Endothelial cell (in vitro differentiated cells): ENCODE measurements at regions not wholly inside any gene's neighbourhood (a gene's known extent, or its start where the extent isn't known, plus 50 kb on each side); places are given as distances from the start of the nearest gene placed in this dataset.

Experiments
- DNase-seq: peaks from one replicate; pipeline ENCODE4 v3.0.0; 2021; ENCODE audit warnings: low spot score
- H3K27ac Mint-ChIP-seq: one replicate; pipeline ENCODE4 v1.8.0; 2021; ENCODE audit warnings: mixed read lengths, inconsistent platforms; ENCODE audit not compliant: unreplicated experiment
- H3K27me3 Mint-ChIP-seq: one replicate; pipeline ENCODE4 v1.8.0; 2021; ENCODE audit warnings: mild to moderate bottlenecking, moderate library complexity, mixed read lengths, inconsistent platforms; ENCODE audit not compliant: unreplicated experiment
- H3K36me3 Mint-ChIP-seq: one replicate; pipeline ENCODE4 v1.8.0; 2021; ENCODE audit warnings: mild to moderate bottlenecking, low read depth, mixed read lengths, inconsistent platforms; ENCODE audit not compliant: unreplicated experiment
- H3K4me1 Mint-ChIP-seq: one replicate; pipeline ENCODE4 v1.8.0; 2021; ENCODE audit warnings: mild to moderate bottlenecking, mixed read lengths, inconsistent platforms; ENCODE audit not compliant: unreplicated experiment
- H3K4me3 Mint-ChIP-seq: one replicate; pipeline ENCODE4 v1.8.0; 2021; ENCODE audit warnings: mild to moderate bottlenecking, mixed read lengths, inconsistent platforms; ENCODE audit not compliant: unreplicated experiment
- H3K9me3 Mint-ChIP-seq: one replicate; pipeline ENCODE4 v1.8.0; 2021; ENCODE audit warnings: mixed read lengths, inconsistent platforms; ENCODE audit not compliant: unreplicated experiment
- TF ChIP-seq, protein P1 (sequence below): fragments of 200-600 bp; sonication (generic); IDR thresholded peaks from one replicate; pipeline ENCODE4 v1.5.0; 2021; ENCODE audit warnings: antibody characterized with exemption; ENCODE audit not compliant: unreplicated experiment

DNA sequence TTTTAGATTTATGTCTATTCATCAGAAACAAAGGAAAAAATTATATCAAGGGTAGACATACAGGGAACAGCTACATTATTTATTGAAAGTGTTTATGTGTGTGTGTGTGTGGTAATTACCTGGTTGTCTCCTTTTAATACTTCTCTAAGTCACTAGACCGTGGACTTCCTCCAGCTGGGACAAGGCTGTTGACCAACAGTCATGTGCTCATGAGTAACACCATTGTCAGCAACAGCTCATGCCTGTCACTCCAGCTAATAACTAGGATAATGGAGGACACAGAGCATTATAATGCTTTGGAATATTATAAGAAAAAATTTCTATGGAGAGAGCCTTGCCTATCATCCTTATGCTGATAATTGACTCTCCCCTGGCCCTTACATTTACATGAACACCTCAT is 125.3 kb upstream of the SALL1 start:
- TF ChIP-seq, protein P1, sequence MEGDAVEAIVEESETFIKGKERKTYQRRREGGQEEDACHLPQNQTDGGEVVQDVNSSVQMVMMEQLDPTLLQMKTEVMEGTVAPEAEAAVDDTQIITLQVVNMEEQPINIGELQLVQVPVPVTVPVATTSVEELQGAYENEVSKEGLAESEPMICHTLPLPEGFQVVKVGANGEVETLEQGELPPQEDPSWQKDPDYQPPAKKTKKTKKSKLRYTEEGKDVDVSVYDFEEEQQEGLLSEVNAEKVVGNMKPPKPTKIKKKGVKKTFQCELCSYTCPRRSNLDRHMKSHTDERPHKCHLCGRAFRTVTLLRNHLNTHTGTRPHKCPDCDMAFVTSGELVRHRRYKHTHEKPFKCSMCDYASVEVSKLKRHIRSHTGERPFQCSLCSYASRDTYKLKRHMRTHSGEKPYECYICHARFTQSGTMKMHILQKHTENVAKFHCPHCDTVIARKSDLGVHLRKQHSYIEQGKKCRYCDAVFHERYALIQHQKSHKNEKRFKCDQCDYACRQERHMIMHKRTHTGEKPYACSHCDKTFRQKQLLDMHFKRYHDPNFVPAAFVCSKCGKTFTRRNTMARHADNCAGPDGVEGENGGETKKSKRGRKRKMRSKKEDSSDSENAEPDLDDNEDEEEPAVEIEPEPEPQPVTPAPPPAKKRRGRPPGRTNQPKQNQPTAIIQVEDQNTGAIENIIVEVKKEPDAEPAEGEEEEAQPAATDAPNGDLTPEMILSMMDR: no peak
- no peak overlapping the region for H3K4me3 Mint-ChIP-seq
- no peaks in the 10 kb centered on the region for H3K9me3 Mint-ChIP-seq
- no peaks in the 10 kb centered on the region for H3K4me1 Mint-ChIP-seq
- H3K27me3 Mint-ChIP-seq: peaks cover 8% of the 10 kb centered on the region
- no peak for DNase-seq
- no peaks in the 10 kb centered on the region for H3K36me3 Mint-ChIP-seq
- no peak overlapping the region for H3K27ac Mint-ChIP-seq

DNA sequence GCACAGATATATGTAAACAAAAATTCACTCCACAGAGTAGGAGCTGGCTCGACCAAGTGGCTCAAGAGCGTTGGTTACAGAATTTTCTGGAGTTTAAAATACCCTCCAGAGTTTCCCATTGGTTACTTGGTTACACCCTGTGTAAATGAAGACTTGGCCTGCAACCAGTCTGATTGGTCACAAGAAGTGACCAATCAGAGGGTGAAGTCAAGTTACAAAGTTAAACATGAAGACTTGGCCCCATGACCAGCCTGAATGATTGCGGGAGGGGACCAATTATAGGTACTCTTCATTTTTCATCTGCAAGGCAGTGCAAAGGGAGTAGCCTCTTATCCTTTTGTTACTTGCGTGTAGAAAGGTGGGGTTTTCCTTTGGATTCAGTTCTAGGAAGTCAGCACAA is 121.3 kb upstream of the SALL1 start:
- TF ChIP-seq, protein P1: no peak
- peaks cover 4% of the 10 kb centered on the region for H3K36me3 Mint-ChIP-seq

DNA sequence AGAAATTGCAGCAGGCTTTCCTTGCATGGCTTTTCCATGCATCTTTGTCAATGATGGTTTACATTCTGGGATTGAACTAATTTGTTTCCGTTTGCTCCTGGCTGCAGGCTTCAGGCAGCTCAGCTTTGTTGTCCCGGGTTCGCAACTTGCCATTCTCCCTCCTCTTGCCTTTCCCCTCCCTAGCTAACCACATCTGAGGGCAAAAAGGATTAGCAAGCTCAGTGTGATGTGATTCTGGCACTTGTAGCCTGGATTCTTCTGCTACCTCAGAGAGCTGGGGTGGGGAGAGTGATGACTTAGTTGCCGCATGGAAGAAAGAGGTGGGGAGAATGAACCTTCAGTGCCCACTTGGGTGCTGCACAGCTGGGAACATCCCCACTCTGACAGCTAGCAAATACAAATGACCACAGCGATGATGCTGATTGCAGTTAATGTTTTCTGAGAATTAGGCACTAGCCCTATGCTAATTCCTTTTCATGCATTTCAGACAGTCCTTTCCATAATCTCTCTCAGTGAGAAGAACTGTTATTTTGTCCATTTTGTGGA is 120.2 kb upstream of the SALL1 start:
- no peak overlapping the region for H3K4me3 Mint-ChIP-seq
- DNase-seq: no peak
- H3K36me3 Mint-ChIP-seq: peaks cover 4% of the 10 kb centered on the region
- H3K27me3 Mint-ChIP-seq: peaks cover 11% of the 10 kb centered on the region
- no peaks in the 10 kb centered on the region for H3K9me3 Mint-ChIP-seq
- no peaks in the 10 kb centered on the region for H3K4me1 Mint-ChIP-seq
- no peak overlapping the region for H3K27ac Mint-ChIP-seq
- TF ChIP-seq, protein P1: no peak

More for the DNA sequence above, 121.3 kb upstream of the SALL1 start:
- H3K27ac Mint-ChIP-seq: no peak overlapping the region
- no peak overlapping the region for H3K4me3 Mint-ChIP-seq
- H3K4me1 Mint-ChIP-seq: no peaks in the 10 kb centered on the region
- H3K27me3 Mint-ChIP-seq: peaks cover 11% of the 10 kb centered on the region
- DNase-seq: no peak
- no peaks in the 10 kb centered on the region for H3K9me3 Mint-ChIP-seq

DNA sequence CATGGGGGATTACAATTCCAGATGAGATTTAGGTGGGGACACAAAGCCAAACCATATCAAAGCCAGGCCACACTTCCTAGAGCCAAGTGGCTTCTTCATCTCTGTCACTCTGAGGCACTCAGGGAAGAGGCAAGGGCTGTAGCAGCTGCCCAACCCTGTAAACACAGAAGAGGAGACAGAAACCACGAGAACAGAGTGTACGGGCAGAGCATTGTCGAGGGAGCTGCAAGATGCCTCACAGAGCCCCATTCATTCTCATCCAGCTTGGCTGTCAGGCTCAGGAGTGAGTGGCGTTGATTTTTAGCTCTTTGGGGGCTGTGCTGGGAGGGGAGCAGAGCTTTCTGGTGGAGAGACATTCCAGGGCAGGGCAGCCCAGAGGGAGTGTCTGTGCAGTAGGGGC is 117.2 kb upstream of the SALL1 start:
- H3K4me3 Mint-ChIP-seq: no peak overlapping the region

DNA sequence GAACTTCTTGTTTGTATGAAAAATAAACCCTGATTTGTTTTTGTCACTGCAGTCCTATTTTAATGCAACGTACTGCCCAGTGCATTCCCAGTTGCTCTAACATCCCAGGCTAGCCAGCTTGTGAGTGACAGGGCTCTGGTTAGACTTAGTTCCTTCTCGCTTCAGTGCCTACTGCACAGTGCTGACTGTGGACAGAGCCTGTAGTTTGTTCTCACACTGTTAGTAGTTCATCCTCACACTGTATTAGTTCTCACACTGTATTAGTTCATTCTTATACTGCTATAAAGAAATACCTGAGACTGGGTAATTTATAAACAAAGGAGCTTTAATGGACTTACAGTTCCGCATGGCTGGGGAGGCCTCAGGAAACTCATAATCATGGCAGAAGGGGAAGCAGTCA is 116.6 kb upstream of the SALL1 start:
- TF ChIP-seq, protein P1: no peak
- peaks cover 8% of the 10 kb centered on the region for H3K36me3 Mint-ChIP-seq
- no peak for DNase-seq
- no peaks in the 10 kb centered on the region for H3K4me1 Mint-ChIP-seq
- no peak overlapping the region for H3K4me3 Mint-ChIP-seq
- no peak overlapping the region for H3K27ac Mint-ChIP-seq
- H3K27me3 Mint-ChIP-seq: peaks cover 4% of the 10 kb centered on the region
- H3K9me3 Mint-ChIP-seq: no peaks in the 10 kb centered on the region

More for the DNA sequence above, 117.2 kb upstream of the SALL1 start:
- H3K27ac Mint-ChIP-seq: no peak overlapping the region
- H3K27me3 Mint-ChIP-seq: peaks cover 5% of the 10 kb centered on the region
- H3K9me3 Mint-ChIP-seq: no peaks in the 10 kb centered on the region
- DNase-seq: no peak
- no peaks in the 10 kb centered on the region for H3K4me1 Mint-ChIP-seq
- H3K36me3 Mint-ChIP-seq: peaks cover 8% of the 10 kb centered on the region
- TF ChIP-seq, protein P1: no peak
